ENCODE measurements at regions not wholly inside any gene's neighbourhood (a gene's known extent, or its start where the extent isn't known, plus 50 kb on each side); places are given as distances from the start of the nearest gene placed in this dataset.

- no peak for DNase-seq
Observed at GRCh38 chr4:121226362-121226761, 62.2 kb upstream of the TNIP3 start.

- no peak for DNase-seq
Observed at GRCh38 chr4:121221608-121222007, 57.5 kb upstream of the TNIP3 start.

- no peak for DNase-seq
Observed at GRCh38 chr4:121221201-121221600, 57.1 kb upstream of the TNIP3 start.

- DNase-seq: no peak
Observed at GRCh38 chr4:121220698-121221097, 56.6 kb upstream of the TNIP3 start.

GRCh38 chr4:121219227-121219626, 55.1 kb upstream of the TNIP3 start:
- DNase-seq: no peak

- DNase-seq: no peak
Observed at GRCh38 chr4:121217351-121217750, 53.2 kb upstream of the TNIP3 start.

GRCh38 chr4:121216461-121216860, 52.3 kb upstream of the TNIP3 start:
- DNase-seq: no peak

- no peak for DNase-seq
Observed at GRCh38 chr4:121213940-121214339, 49.8 kb upstream of the TNIP3 start.
